Body of pancreas (tissue), 4 donors: ENCODE measurements at regions not wholly inside any gene's neighbourhood (a gene's known extent, or its start where the extent isn't known, plus 50 kb on each side); places are given as distances from the start of the nearest gene placed in this dataset.

ENCODE experiments used
- POLR2A ChIP-seq, 3 donors: fragments of 450-650 bp; IDR thresholded peaks; one replicate each; pipeline ENCODE4 v1.6.1; 2016; ENCODE audit warnings: antibody characterized with exemption in 3 of 3, mild to moderate bottlenecking in 2 of 3
- TF ChIP-seq, protein P1 (sequence below), 7 experiments: fragments of 450-650 bp in 4 of 7; fragments of 200-600 bp in 3 of 7; sonication (generic) in 3 of 7; IDR thresholded peaks; one replicate each; pipeline ENCODE4 v1.5.1; 2016 to 2019; ENCODE audit warnings: antibody characterized with exemption in 7 of 7

DNA sequence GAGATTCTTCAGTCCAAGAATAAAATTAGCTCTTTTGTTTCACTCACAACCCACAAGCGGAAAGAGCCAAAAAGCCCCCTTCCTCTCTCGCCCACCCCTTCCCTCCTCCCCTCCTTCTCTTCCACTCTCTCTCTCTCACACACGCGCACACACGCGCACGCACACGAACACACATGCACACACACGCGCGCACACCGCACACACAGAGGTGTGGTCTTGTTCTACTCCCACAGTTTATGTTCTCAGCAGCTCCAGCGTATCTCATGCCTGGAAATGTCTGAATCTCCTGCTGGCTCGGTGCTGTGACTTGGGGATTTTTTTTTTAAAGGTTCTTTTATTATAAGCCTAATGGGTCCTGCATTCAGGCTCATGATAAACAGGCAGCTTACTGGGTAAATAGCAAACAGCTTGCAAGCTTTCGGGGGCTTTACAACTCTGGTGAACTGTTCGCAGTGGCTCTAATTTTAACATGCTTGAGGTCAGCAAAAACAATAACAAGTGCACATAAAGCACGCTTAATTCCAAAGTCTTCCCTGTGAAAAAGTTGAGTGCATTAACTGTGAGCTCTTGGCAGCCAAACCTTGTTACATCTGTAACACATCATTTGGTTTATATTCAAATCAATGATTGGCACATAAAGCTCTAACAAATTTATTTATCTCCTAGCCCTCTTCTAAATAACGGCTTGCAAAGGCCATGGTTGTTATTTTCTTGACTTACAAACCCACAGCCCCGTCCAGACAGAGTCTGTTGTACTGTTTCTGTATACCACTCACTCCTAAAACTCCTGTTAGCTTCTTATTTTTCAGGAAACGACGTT lies 424.1 kb upstream of the MGMT start:
- TF ChIP-seq, protein P1, sequence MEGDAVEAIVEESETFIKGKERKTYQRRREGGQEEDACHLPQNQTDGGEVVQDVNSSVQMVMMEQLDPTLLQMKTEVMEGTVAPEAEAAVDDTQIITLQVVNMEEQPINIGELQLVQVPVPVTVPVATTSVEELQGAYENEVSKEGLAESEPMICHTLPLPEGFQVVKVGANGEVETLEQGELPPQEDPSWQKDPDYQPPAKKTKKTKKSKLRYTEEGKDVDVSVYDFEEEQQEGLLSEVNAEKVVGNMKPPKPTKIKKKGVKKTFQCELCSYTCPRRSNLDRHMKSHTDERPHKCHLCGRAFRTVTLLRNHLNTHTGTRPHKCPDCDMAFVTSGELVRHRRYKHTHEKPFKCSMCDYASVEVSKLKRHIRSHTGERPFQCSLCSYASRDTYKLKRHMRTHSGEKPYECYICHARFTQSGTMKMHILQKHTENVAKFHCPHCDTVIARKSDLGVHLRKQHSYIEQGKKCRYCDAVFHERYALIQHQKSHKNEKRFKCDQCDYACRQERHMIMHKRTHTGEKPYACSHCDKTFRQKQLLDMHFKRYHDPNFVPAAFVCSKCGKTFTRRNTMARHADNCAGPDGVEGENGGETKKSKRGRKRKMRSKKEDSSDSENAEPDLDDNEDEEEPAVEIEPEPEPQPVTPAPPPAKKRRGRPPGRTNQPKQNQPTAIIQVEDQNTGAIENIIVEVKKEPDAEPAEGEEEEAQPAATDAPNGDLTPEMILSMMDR (IDR thresholded peaks at IDR 0.05), result no peak
- TF ChIP-seq POLR2A (IDR thresholded peaks at IDR 0.05), result no peak
